OCI-M2 (cell line): ENCODE measurements at regions not wholly inside any gene's neighbourhood (a gene's known extent, or its start where the extent isn't known, plus 50 kb on each side); places are given as distances from the start of the nearest gene placed in this dataset.

Source experiments
- DNase-seq: peaks from one replicate; lab custom pipeline; 2025; ENCODE audit not compliant: unreplicated experiment; lab: John Stamatoyannopoulos, UW

DNA sequence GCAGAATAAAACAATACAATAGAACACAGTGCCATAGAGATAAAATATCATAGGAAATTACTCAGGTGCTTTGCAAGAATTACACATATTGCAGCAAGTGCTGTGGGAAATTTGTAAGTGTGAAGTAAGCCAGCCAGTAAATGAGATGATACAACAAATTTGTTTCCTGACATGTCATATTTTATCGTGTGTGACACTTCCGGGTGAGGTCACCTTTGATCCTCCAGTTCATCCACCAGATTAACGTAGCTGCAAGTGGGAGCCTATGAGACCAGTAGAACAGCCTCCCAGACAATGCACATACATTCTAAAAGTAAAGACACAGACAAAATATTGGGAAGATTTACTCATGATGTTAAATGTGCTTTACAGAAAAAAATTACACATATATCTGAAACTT is 72.2 kb downstream of the PRDM9 start:
- no peak for DNase-seq

DNA sequence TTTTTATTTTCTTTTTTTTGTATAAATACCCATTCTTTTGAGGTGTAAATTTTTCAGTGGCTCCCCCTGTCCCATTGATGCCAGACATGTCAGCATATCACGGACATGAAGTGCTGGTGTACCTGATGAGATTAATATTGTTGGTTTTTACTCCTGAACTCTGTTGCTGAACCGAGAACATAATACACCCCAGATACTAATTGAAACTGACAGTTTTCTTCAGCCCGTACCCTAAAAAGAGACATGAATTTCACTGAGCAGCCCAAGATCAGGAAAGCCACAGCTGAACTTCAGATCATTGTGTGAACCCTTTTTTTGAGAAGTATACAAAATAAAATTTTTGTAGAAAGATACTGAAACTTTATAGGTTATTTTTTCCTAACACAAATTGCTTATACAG is 75.7 kb downstream of the PRDM9 start:
- no peak for DNase-seq

GRCh38 chr5:23588841-23589326 is 81.5 kb downstream of the PRDM9 start:
- no peak for DNase-seq

- DNase-seq, result no peak
Observed at GRCh38 chr5:23591250-23591649, 83.8 kb downstream of the PRDM9 start.

DNA sequence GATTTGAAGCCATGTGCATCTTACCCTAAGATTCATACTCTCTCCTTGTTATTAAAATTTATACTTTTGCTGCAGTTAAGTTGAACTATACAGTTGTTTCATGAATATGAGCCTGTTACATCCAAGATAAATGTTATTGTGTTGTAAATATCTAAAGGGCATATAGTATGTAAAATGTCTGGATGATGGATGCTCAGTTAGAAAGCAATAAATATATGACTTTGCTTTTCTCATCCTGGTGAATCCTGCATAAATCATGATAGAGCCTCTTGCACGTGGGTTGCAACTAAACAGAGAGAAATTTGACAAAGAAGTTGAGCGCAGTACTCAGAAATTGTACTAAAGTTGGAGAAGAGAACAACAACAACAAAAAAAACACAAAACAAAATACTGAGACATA is 99.5 kb downstream of the PRDM9 start:
- no peak for DNase-seq

DNA sequence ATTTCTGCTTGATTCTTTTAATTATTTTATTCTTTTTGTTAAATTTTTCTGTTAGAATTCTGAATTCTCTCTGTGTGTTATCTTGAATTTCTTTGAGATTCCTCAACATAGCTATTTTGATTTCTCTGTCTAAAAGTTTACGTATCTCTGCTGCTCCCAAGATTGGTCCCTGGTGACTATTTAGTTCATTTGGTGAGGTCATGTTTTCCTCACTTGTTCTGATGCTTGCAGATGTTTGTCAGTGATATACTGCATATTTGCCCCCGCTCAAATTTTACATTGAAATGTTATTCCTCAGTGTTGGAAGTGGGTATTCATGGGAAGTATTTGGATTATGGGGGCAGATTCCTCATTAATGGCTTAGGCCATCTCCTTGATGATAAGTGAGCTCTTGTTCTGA is 105.3 kb downstream of the PRDM9 start:
- no peak for DNase-seq

DNA sequence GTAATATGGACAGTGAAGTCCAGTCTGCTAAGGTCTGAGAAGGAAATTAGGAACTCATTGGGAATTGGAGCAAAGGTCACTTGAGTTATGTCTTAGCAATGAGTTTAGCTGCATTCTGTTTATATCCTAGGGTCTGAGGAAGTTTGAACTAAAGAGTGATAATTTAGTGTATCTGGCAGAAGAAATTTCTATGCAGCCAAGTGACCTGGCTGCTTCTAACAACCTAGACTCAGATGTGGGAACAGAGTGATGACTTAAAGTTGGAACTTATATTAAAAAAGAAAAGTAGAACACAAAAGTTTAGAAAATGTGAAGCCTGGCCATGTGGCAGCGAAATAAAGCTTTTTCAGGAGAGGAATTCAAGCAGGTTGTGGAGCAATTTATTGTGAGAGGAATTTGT is 106.2 kb downstream of the PRDM9 start:
- DNase-seq, result no peak

DNA sequence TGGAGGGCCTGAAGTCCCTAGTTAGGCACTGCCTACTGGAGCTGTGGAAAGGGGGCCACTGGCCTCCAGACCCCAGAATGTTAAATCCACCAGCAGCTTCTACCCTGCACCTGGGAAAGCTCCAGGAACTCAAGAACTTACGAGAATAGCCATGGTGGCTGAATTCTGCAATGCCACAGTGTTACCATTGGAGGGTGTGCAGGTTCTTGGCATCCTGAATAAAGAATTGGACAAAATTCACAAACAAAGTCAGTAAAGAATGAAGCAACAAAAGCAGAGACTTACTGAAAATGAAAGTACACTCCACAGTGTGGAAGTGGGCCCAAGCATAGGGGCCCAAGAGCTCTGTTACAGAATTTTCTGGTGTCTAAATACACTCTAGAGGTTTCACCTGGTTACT is 107.0 kb downstream of the PRDM9 start:
- DNase-seq, result no peak

- DNase-seq, result no peak
Observed at GRCh38 chr5:23626961-23627360, 119.6 kb downstream of the PRDM9 start.

GRCh38 chr5:23627976-23628375 is 120.6 kb downstream of the PRDM9 start:
- no peak for DNase-seq

- no peak for DNase-seq
Observed at GRCh38 chr5:23629396-23629795, 122.0 kb downstream of the PRDM9 start.

DNA sequence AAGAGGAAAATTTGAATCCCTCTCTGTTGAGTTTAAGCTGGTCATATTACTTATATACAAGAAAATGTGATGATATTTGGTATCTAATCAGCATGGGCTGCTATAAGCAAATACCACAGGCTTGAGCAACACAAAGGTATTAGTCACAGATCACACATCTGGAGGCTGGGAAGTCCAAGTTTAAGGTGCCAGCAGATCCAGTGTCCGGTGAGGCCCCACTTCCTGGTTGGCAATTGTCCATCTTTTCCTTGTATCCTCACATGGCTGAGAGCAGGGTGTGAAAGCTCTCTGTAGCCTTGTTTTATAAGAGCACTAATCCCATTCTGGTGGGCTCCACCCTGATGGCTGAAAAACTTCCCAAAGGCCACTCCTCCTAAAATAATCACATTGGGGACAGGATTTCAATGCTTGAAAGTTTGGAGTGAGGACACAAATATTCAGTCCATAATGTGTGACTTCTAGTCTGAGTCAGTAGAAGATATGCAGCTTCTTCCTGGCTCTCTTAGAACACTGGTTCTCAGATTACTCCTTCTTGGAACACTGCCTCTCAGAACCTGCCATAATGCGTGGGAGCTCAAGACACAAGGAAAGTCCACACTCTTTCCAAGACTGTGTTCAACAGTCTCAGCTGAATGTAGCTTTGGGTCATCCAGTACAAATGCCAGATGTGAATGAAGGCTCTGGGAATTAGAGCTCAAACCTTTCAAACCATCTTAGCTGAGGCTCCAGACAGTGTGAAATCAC is 124.1 kb downstream of the PRDM9 start:
- no peak for DNase-seq

- no peak for DNase-seq
Observed at GRCh38 chr5:23635938-23636337, 128.5 kb downstream of the PRDM9 start.

DNA sequence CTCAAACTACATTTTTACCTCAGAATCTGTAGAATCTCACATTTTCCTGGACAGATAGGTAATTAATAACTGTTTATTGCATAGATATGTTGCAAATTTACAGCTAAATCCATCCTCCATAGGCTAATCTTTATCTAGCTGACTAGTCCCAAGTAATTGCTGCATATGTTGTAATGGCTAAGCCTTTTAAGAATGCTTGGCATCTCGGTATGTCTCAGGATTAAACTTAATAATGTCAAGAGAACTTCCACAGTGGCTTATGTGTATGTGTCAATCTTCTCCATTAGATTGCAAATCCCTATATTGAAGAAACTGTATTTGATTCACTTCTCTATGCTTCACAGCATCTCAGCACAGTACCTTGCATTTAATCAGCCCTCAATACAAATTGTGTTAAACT is 131.9 kb downstream of the PRDM9 start:
- no peak for DNase-seq

- DNase-seq, result no peak
Observed at GRCh38 chr5:23648656-23649055, 141.2 kb downstream of the PRDM9 start.

DNA sequence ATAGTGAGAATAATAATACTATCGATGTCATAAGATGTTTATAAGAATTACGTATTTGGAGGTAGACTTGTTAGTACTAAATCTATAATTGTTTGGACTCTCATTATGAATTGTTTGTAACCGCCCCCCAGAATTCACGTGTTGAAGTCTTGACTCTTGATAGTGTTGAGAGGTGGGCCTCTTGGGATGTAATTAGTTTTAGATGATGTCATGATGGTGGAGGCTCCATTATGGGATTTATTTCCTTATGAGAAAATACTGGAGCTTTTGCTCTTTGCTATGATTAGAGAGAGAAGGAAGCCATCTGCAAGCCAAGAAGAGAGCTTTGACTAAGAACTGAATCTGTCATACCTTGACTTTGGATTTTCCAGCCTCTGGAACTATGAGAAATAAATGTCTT is 142.2 kb downstream of the PRDM9 start:
- DNase-seq, result no peak

- DNase-seq, result no peak
Observed at GRCh38 chr5:23655674-23656073, 148.3 kb downstream of the PRDM9 start.

DNA sequence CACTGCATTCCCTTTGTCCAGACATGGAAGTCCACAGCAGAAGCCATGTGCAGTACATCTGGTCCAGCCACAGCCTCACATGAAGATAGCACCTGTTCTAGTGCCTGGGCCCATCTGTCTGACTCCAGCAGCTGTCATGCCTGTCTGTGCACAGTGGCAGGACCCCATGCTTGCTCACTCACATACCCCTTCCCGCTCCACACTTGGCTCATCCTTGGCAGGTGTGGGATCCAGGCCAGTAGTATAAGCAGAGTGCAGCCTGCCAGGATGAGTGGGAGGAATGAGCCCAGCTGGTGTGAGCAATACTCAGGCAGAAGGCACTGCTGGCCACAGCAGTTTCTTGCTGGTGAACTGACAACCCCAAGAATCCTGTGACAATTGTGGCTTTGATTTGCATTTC is 168.0 kb downstream of the PRDM9 start:
- DNase-seq, result no peak

DNA sequence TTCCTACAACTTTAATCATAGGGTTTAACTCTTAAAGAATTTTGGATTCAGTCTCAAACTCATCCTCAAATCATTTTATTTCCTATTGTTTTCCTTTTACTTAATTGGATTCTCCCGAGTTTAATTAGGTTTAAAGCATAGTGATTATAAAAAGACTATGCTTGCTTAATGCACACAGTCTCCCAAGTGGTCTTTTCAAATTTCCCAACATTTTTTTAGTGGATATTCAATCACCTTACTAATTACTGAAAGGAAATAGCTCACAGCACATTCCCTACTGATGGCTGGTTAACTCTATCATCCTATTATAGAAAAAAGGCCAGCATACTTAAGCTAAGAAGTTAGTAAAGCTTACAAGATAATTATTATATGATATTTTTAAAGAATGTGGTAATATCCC is 170.6 kb downstream of the PRDM9 start:
- DNase-seq, result no peak

DNA sequence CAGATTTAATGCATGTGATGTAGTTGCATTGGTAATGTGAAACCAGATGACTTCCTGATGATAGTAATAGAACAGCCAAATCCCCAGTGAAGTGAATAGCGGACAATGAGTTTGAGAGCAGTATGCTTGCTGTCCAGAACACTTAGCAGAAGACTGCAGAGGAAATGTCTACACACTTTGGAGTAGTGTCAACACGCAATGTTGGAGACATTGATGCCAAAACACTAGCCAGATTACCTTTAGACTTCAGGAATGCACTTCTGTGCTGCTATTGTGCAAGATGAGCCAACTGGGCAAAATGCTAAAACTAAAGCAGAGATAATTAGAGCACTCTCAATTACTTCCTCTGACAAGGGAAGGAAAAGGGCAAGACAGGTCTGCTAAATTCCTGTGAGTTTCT is 176.7 kb downstream of the PRDM9 start:
- no peak for DNase-seq

DNA sequence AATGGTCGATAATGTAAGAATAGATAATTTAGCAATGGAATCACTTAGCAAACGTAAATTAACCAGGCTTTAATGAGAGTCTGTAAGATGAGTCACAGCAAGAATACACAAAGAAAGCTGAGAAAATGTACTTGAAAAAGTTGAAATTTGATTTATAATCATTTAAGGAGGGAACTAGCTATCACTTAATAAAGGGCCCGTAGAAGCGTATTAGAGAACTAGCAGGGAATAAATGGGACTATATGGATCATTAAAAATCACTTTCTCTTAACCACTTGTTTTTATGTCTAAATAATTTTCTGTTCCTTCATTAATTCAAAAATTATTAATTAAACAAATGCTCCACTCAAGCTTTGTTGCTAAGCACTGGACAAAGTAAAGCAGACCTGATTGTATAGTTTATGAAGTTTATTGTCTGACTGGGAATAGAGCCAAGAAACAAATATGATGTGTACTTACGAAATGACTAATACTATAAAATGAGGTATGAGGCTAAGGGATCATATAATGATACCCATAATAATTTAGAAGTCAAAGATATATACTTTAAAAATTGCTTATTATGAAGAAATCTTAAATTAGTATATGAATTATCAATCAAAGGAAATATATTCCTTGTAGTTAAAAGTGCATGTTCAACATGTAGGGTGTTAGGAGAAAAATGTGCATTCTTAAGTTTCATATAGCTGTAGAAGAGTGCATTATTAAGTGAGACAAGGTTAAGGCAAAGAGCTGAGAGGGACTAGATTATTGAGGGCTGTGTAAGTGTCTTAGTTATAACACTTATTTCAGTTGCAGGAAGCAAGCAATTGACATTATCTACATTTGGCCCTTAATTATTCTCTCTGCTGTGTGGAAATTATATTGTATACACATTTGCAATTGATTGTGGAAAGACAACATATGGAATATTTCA is 196.8 kb downstream of the PRDM9 start:
- no peak for DNase-seq

GRCh38 chr5:23717486-23717885 is 210.1 kb downstream of the PRDM9 start:
- DNase-seq, result no peak
